GM12891 (cell line): ENCODE measurements at regions not wholly inside any gene's neighbourhood (a gene's known extent, or its start where the extent isn't known, plus 50 kb on each side); places are given as distances from the start of the nearest gene placed in this dataset.

Source experiments
- POLR2A ChIP-seq: IDR thresholded peaks from 2 replicates; pipeline ENCODE4 v1.6.1; 2011; ENCODE audit warnings: low read depth, low read length, control low read depth
- POLR2AphosphoS5 ChIP-seq: IDR thresholded peaks from 2 replicates; pipeline ENCODE4 v1.6.1; 2011; ENCODE audit warnings: low read depth, low read length, control low read depth
- SPI1 ChIP-seq: IDR thresholded peaks from 2 replicates; pipeline ENCODE4 v1.6.1; 2011; ENCODE audit warnings: low read depth, low read length, control low read depth
- TAF1 ChIP-seq: IDR thresholded peaks from 2 replicates; pipeline ENCODE4 v1.6.1; 2011; ENCODE audit warnings: low read depth, low read length, control low read depth

DNA sequence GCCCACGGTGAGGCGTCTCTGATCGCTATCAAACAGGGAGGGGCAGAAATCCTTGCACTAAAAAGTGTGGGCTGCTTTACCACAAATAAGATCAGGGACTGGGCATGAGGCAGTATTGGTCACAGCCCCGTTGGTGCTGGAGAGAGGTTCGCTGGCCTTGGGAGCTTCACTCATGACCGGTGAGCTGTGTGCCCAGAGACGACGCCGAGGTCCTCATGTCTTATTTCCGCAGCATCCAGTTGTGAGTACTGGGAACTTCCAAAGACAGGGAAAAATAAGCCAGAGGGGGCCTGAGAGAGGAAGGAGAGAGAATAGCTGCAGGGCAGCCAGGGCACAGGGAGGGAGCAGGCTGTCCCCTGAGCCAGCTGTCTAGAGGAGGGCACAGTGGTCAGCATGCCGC lies 154.2 kb upstream of the PRKCQ start:
- no peak for TF ChIP-seq POLR2A
- no peak for TF ChIP-seq TAF1
- TF ChIP-seq POLR2AphosphoS5: no peak
- TF ChIP-seq SPI1: no peak
